ENCODE measurements at regions not wholly inside any gene's neighbourhood (a gene's known extent, or its start where the extent isn't known, plus 50 kb on each side); places are given as distances from the start of the nearest gene placed in this dataset.

- TF ChIP-seq PREB (CRISPR knock-in tag; IDR thresholded peaks at IDR 0.05; ENCODE audit: borderline replicate concordance), result no peak
These were observed 208.1 kb downstream of the ANKRD50 start (continued) for GRCh38 chr4:124504431-124504830.

GRCh38 chr4:124505211-124505610 lies 207.3 kb downstream of the ANKRD50 start:
- H3K9me3 Mint-ChIP-seq, result no peaks in the 10 kb centered on the region
- H3K27ac Mint-ChIP-seq, result no peak overlapping the region
- no peaks in the 10 kb centered on the region for H3K36me3 Mint-ChIP-seq
- TF ChIP-seq ATF2 (CRISPR knock-in tag; IDR thresholded peaks at IDR 0.05; ENCODE audit: borderline replicate concordance, low read depth) (no peak), AR (CRISPR knock-in tag; IDR thresholded peaks at IDR 0.05) (no peak), ZNF263 (CRISPR knock-in tag; IDR thresholded peaks at IDR 0.05; ENCODE audit: low read depth) (no peak), OVOL2 (CRISPR knock-in tag; IDR thresholded peaks at IDR 0.05; ENCODE audit: borderline replicate concordance) (no peak), SMAD4 (CRISPR knock-in tag; IDR thresholded peaks at IDR 0.05) (no peak), E2F5 (CRISPR knock-in tag; IDR thresholded peaks at IDR 0.05) (no peak), ATF3 (CRISPR knock-in tag; conservative IDR thresholded peaks at IDR 0.05) (no peak), ERG (CRISPR knock-in tag; IDR thresholded peaks at IDR 0.05) (no peak), IRF1 (CRISPR knock-in tag; IDR thresholded peaks at IDR 0.05) (no peak)
- H3K4me3 Mint-ChIP-seq, result no peak overlapping the region
- H3K27me3 Mint-ChIP-seq (ENCODE audit: low read depth), result no peaks in the 10 kb centered on the region
- DNase-seq (ENCODE audit: low spot score) (no peak), ATAC-seq (no peak)
- ChIA-PET POLR2A (no interaction called here), CTCF (no interaction called here)
- H3K4me1 Mint-ChIP-seq, result peaks cover 10% of the 10 kb centered on the region

GRCh38 chr4:124509151-124509550 lies 203.4 kb downstream of the ANKRD50 start:
- Mint-ChIP-seq H3K36me3 (no peaks in the 10 kb centered on the region), H3K27ac (no peak overlapping the region), H3K27me3 (ENCODE audit: low read depth) (no peaks in the 10 kb centered on the region), H3K4me1 (peaks cover 10% of the 10 kb centered on the region), H3K9me3 (no peaks in the 10 kb centered on the region), H3K4me3 (no peak overlapping the region)
- no peak for ATAC-seq
- no peak for TF ChIP-seq ETV6 (CRISPR knock-in tag; IDR thresholded peaks at IDR 0.05)
- no peak for TF ChIP-seq CBFB (CRISPR knock-in tag; IDR thresholded peaks at IDR 0.05; ENCODE audit: low read depth)
- TF ChIP-seq ARID4B (CRISPR knock-in tag; IDR thresholded peaks at IDR 0.05; ENCODE audit: borderline replicate concordance), result no peak
- TF ChIP-seq NR1H2 (CRISPR knock-in tag; IDR thresholded peaks at IDR 0.05), result no peak
- no peak for TF ChIP-seq JUN (CRISPR knock-in tag; IDR thresholded peaks at IDR 0.05)
- TF ChIP-seq ZBTB21 (CRISPR knock-in tag; IDR thresholded peaks at IDR 0.05; ENCODE audit: borderline replicate concordance), result no peak
- TF ChIP-seq ZNF219 (CRISPR knock-in tag; IDR thresholded peaks at IDR 0.05; ENCODE audit: borderline replicate concordance), result no peak
- DNase-seq (ENCODE audit: low spot score), result no peak
- CTCF ChIA-PET, result no interaction called here
- POLR2A ChIA-PET, result no interaction called here

Data from WTC11 (cell line).